H1 (cell line): ENCODE measurements at regions not wholly inside any gene's neighbourhood (a gene's known extent, or its start where the extent isn't known, plus 50 kb on each side); places are given as distances from the start of the nearest gene placed in this dataset.

ENCODE experiments used
- ASH2L ChIP-seq: fragments of 200-600, 300-600 bp; sonication (generic); IDR thresholded peaks from one replicate; pipeline ENCODE4 v1.7.1; 2017; ENCODE audit warnings: low read length
- CHD7 ChIP-seq: fragments of 300-600 bp; sonication (generic); IDR thresholded peaks from 2 replicates; pipeline ENCODE4 v1.7.1; 2012; ENCODE audit warnings: low read length, moderate library complexity, mild to moderate bottlenecking, inconsistent platforms; ENCODE audit not compliant: insufficient replicate concordance
- HDAC2 ChIP-seq, 2 experiments: fragments of 300-600 bp in 1 of 2; sonication (generic) in 1 of 2; IDR thresholded peaks; 2 replicates each; pipeline ENCODE4 v1.6.1; 2011 to 2012; ENCODE audit warnings: low read depth in 2 of 2, low read length in 2 of 2, mild to moderate bottlenecking in 2 of 2, moderate library complexity in 2 of 2, borderline replicate concordance in 1 of 2, inconsistent platforms in 1 of 2
- RAD21 ChIP-seq, 2 experiments: IDR thresholded peaks in 1 of 2; conservative IDR thresholded peaks in 1 of 2; 2 replicates each; pipeline ENCODE4 v1.6.1; 2011; ENCODE audit warnings: low read depth in 2 of 2, low read length in 2 of 2, improper control_type of control experiment in 1 of 2, inconsistent platforms in 1 of 2, mild to moderate bottlenecking in 1 of 2, moderate library complexity in 1 of 2
- RNF2 ChIP-seq: fragments of 200-900, 300-1000 bp; sonication (generic); IDR thresholded peaks from 2 replicates; pipeline ENCODE4 v1.7.1; 2016; ENCODE audit warnings: borderline replicate concordance, low read depth, mild to moderate bottlenecking, antibody characterized with exemption, low read length; ENCODE audit not compliant: poor library complexity, severe bottlenecking; ENCODE audit errors: missing control alignments
- RXRA ChIP-seq: IDR thresholded peaks from 2 replicates; pipeline ENCODE4 v1.6.1; 2011; ENCODE audit warnings: low read depth, mild to moderate bottlenecking, low read length, moderate library complexity; ENCODE audit not compliant: insufficient read depth
- SAP30 ChIP-seq: fragments of 300-600 bp; sonication (generic); IDR thresholded peaks from 2 replicates; pipeline ENCODE4 v1.7.1; 2012; ENCODE audit warnings: low read length, moderate library complexity, mild to moderate bottlenecking, inconsistent platforms; ENCODE audit not compliant: insufficient read depth, insufficient replicate concordance
- TAF1 ChIP-seq: IDR thresholded peaks from 2 replicates; pipeline ENCODE4 v1.6.1; 2011; ENCODE audit warnings: mild to moderate bottlenecking, low read depth, low read length

GRCh38 chr15:61769557-61769956, 290.7 kb downstream of the VPS13C start (continued):
- no peak for TF ChIP-seq TAF1
- no peak for TF ChIP-seq ASH2L
- no peak for TF ChIP-seq RAD21 (IDR thresholded peaks at IDR 0.05 in 1 of 2, conservative IDR thresholded peaks at IDR 0.05 in 1 of 2; ENCODE audit: low read depth in 2 of 2, low read length in 2 of 2)
- no peak for TF ChIP-seq SAP30
- TF ChIP-seq RNF2 = no peak
- TF ChIP-seq HDAC2 (IDR thresholded peaks at IDR 0.05; ENCODE audit: borderline replicate concordance in 1 of 2, low read depth in 2 of 2, low read length in 2 of 2) = no peak
- no peak for TF ChIP-seq RXRA
- TF ChIP-seq CHD7 = no peak
